ENCODE measurements at regions not wholly inside any gene's neighbourhood (a gene's known extent, or its start where the extent isn't known, plus 50 kb on each side); places are given as distances from the start of the nearest gene placed in this dataset.
A peak's percentile ranks its signal among the peaks of the same experiment; 100 is the strongest.

- TF ChIP-seq ZEB1 (IDR thresholded peaks at IDR 0.05; ENCODE audit: insufficient replicate concordance, low read depth) (no peak), ZNF432 (CRISPR knock-in tag; IDR thresholded peaks at IDR 0.05; ENCODE audit: borderline replicate concordance) (no peak), SRY (CRISPR knock-in tag; IDR thresholded peaks at IDR 0.05) (no peak), MEF2D (CRISPR knock-in tag; IDR thresholded peaks at IDR 0.05) (no peak), ZNF788 (CRISPR knock-in tag; IDR thresholded peaks at IDR 0.05; ENCODE audit: borderline replicate concordance) (no peak), TBX2 (CRISPR knock-in tag; IDR thresholded peaks at IDR 0.05; ENCODE audit: borderline replicate concordance) (peak; percentile 22; the same call in 1 of the 2 replicates), RELA (CRISPR knock-in tag; IDR thresholded peaks at IDR 0.05) (no peak), ZFP91 (CRISPR knock-in tag; IDR thresholded peaks at IDR 0.05; ENCODE audit: borderline replicate concordance) (no peak), TEF (CRISPR knock-in tag; IDR thresholded peaks at IDR 0.05) (no peak), RARA (CRISPR knock-in tag; IDR thresholded peaks at IDR 0.05) (peak; percentile 29; the same call in 1 of the 2 replicates), KLF6 (CRISPR knock-in tag; IDR thresholded peaks at IDR 0.05) (no peak), CENPX (CRISPR knock-in tag; IDR thresholded peaks at IDR 0.05) (no peak), SALL1 (CRISPR knock-in tag; IDR thresholded peaks at IDR 0.05) (peak; percentile 28; the same call in 1 of the 2 replicates), KMT2A (CRISPR knock-in tag; IDR thresholded peaks at IDR 0.05) (no peak), AKAP8 (CRISPR knock-in tag; IDR thresholded peaks at IDR 0.05) (no peak), ZNF775 (CRISPR knock-in tag; IDR thresholded peaks at IDR 0.05; ENCODE audit: borderline replicate concordance) (no peak), FOXK2 (IDR thresholded peaks at IDR 0.05) (no peak), MBD4 (IDR thresholded peaks at IDR 0.05; ENCODE audit: borderline replicate concordance, low read length) (no peak), ZNF124 (CRISPR knock-in tag; IDR thresholded peaks at IDR 0.05) (no peak), ZBTB7A (CRISPR knock-in tag; IDR thresholded peaks at IDR 0.05) (no peak), SRF (IDR thresholded peaks at IDR 0.05; ENCODE audit: low read depth, low read length) (peak; percentile 75), FOXP4 (CRISPR knock-in tag; IDR thresholded peaks at IDR 0.05) (0 out of 2 replicates have a peak, but pooled peaks have one; percentile 32), GFI1 (CRISPR knock-in tag; IDR thresholded peaks at IDR 0.05; ENCODE audit: borderline replicate concordance) (no peak), AHR (CRISPR knock-in tag; IDR thresholded peaks at IDR 0.05) (no peak), KLF9 (CRISPR knock-in tag; IDR thresholded peaks at IDR 0.05; ENCODE audit: low read depth) (no peak), CC2D1A (CRISPR knock-in tag; IDR thresholded peaks at IDR 0.05) (no peak), TEAD3 (CRISPR knock-in tag; optimal IDR thresholded peaks at IDR 0.05; ENCODE audit: borderline replicate concordance) (peak; percentile 56), TFDP2 (CRISPR knock-in tag; IDR thresholded peaks at IDR 0.05) (no peak), FOXP1 (IDR thresholded peaks at IDR 0.05) (no peak), FOXP1 (CRISPR knock-in tag; IDR thresholded peaks at IDR 0.05) (peak; percentile 32; the same call in 1 of the 2 replicates)
Measured at GRCh38 chr15:39140060-39140604, 440.7 kb upstream of the THBS1 start (continued).
